Right renal pelvis (tissue), 4 donors: ENCODE measurements at regions not wholly inside any gene's neighbourhood (a gene's known extent, or its start where the extent isn't known, plus 50 kb on each side); places are given as distances from the start of the nearest gene placed in this dataset.
"Not testable (repeated sequence)": the region's sequence is repeated elsewhere in the genome, so short reads cannot be mapped to it uniquely, and the experiment has no call there.

Source experiments
- DNase-seq, 4 donors: peaks; one replicate each; pipeline ENCODE4 v3.0.0-alpha.2; 2013; ENCODE audit warnings: low read depth in 4 of 4, low spot score in 3 of 4, missing footprints in 1 of 4

DNA sequence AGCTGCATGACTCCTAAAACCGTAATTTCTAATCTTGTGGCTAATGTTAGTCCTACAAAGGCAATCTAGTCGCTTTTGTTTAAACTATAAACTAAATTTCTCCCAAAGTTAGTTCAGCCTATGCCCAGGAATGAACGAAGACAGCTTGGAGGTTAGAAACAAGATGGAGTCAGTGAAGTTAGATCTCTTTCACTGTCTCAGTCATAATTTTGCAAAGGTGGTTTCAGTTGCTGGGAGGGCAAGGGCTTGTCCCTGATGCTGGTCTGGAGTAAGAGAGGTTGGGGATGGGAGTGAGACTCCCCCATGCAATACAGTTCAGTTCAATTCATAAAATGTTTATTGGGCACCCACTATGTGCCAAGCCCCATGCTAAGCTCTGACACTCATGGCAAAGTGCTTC, 362.1 kb downstream of the TYW1 start:
- not testable (repeated sequence) for DNase-seq

DNA sequence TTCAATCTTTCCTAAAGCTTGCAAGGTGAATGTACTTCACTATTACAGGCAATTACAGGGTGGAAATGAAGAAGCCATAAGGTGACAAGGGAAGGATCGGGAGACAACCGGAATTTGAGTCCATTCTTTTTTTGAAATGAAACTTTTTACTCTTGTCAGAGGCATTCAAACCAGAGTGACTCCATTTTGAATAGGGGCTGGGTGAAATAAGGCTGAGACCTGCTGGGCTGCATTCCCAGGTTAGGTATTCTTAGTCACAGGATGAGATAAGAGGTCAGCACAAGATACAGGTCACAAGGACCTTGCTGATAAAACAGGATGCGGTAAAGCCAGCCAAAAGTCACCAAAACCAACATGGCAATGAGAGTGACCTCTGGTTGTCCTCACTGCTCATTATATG, 363.3 kb downstream of the TYW1 start:
- DNase-seq = no peak

DNA sequence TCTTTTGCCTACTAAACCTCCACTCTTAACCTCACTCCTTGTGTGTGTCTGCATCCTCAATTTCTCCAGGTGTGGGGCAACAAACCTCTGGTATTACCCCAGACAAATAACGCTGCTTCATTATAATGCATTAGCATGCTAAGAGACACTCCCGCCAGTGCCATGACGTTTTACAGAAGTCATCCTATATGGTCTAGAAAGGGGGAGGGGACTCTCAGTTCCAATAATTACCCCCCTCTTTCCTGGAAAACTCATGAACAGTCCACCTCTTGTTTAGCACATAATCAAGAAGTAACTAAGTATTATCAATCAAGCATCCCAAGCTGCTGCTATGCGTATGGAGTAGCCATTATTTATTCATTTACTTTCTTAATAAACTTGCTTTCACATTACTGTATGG, 364.5 kb downstream of the TYW1 start:
- no peak for DNase-seq

DNA sequence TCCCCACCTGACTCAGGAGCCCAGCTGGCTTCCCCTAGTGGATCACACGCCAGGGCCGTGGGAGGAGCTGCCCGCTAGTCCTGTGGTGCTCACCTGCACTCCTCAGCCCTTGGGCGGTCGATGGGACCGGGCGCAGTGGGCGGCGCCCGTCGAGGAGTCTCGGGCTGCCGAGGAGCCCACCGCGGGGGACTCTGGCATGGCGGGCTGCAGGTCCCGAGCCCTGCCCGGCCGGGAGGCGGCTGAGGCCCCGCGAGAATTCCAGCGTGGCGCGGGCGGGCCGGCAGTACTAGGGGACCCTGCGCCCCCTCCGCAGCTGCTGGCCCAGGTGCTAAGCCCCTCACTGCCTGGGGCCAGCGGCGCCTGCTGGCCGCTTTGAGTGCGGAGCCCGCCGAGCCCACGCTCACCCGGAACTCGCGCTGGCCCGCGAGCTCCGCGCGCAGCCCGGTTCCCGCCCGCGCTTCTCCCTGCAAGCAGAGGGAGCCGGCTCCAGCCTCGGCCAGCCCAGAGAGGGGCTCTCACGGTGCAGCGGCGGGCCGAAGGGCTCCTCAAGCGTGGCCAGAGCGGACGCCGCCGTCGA, 367.9 kb downstream of the TYW1 start:
- no peak for DNase-seq

- peak; percentile 60 to 75 (median 70) for DNase-seq
Measured at GRCh38 chr7:67371429-67372305, 375.0 kb downstream of the TYW1 start.

GRCh38 chr7:67373389-67373788, 376.8 kb downstream of the TYW1 start:
- DNase-seq = not testable (repeated sequence)

- DNase-seq = no peak
Measured at GRCh38 chr7:67375427-67375826, 378.8 kb downstream of the TYW1 start.

DNA sequence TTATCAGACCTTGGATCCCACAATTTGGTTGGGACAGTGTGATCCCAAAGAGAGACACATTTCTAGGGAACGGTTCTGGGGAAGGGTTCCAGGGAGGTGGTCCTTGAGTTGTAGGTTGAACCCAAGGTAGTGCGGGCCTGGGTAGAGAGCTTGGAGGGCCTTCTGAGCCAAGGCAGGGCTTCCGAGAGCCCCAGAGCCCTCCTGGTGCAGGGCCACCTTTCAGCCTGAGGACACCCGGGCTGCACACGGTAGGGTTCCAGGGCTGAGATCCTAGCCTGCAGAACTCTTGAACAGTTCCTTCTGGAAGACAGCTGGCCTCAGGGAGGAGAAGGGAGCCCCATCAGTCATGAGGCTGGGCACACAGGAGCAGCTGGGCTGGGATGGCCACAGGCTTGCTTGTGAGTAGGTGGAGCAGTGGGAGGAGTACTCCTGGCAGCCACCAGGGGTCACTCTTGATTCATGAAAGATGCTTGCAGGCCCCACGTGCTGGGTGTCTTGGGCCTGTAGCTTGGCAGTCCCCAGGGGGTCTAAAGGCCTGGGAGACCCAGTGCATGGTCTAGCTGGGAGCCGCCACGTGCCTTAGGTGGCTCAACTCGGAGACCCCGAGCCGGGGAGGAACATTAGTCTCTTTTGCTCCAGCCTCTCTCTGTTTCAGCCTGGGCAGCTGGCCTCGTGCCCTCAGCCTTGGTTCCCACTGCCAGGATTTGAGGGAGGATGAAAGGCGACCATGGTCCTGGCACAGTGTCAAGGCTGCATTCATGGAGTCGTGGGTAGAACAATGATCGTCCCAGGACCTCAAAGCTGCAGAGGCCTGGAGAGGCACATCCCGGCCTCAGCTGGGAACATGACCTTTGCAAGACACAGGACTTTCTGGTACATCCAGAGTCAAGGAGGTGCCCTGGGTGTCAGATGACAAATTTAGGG, 381.6 kb downstream of the TYW1 start:
- DNase-seq = peak; percentile 61 to 67 (median 63)

DNA sequence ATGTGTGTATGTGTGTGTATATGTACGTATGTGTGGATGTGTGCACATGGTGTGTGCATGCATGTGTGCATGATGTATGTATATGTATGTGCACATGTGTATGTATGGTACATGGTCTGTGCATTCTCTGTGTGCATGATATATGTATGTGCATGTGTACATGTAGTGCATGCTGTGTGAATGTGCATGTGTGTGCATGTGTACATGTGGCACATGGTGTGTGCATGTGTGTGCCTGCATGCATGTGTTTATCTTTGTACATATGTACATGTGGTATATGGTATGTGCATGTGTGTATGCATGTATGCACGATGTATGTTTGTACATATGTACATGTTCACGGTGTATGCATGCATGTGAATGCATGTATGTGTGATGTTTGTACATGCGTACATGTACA, 383.7 kb downstream of the TYW1 start:
- no peak for DNase-seq

DNA sequence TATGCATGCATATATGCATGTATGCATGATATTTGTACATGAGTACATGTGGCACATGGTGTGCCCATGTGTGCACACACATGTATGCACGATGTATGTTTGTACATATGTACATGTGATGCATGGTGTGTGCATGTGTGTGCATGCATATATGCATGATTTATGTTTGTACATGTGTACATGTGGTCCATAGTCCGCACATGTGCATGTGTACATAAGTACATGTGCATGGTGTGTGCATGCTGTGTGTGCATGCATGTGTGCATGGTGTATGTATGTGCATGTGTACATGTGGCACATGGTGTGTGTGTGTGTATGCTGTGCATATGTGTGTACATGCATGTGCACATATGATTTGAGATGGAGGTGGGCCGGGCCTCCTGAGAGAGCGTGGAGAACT, 384.2 kb downstream of the TYW1 start:
- DNase-seq = no peak

DNA sequence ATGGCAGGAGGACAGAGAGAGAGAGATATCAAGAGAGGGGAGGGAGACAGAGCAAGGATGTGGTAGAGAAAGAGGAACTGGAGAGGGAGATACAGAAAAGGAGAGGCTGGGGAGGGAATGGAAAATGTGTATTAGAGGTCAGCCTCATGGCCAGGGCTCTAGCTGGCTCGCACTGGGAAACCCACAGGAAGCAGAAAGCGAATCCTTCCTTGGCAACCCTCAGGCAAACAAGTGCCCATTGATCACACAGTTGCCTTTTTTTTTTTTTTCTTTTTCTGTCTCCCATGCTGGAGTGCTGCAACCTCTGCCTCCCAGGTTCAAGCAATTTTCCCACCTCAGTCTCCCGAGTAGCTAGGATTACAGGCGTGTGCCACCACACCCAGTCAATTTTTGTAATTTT, 391.2 kb downstream of the TYW1 start:
- DNase-seq = no peak

GRCh38 chr7:67391168-67391567, 394.5 kb downstream of the TYW1 start:
- no peak for DNase-seq

DNA sequence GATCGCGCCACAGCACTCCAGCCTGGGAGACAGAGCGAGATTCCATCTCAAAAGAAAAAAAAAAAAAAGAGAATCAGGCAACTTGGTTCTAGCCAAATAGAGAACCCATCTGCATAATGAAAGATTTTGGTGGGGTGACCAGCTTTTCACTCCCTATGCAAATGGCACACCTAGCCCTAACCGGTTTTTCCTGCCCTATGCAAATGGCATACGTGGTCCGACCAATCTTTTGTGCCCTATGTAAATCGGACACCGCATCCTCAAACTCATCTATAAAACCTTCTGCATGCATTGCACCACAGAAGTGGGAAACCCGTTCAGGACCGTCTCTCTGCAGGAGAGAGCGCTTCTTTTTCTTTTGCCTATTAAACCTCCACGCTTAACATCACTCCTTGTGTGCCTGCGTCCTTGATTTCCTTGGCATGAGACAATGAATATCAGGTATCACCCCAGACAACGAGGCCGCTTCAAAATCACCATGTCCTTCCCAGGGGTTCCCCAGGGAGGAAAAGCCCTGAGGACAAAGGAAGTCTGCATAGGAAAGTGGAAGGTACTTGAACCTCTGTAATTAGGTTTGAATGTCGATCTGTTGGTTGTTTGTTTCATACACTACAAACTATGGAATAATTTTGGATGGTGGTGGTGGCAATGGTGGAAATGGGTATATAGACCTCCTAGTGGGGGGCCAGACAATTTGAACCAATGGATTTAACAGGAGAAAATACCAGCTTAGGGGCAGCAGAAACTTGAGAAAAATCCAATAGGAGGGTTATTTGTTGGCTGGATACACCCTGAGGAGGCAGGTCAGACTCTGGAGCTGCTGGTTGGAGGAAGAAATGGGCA, 396.2 kb downstream of the TYW1 start:
- no peak for DNase-seq

DNA sequence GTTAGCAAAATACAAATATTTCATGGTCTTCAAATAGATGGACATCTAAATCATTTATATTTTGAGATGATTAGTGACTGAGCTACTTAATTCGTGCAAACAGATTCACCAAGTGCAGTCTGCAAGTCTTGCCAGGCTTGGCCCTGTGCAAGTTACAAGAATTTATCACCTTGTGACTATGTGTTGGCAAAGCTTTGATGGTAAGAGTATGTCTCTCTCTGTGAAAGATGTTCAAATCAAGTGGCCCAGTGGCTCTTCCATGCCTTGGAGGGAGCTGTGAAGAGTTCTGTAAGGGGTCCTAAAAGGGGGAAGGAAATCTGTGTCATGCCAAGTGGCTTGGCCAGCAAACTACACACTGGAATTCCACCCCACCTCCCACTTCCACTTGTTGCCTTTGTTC, 397.3 kb downstream of the TYW1 start:
- DNase-seq = no peak

GRCh38 chr7:67398916-67399315, 402.3 kb downstream of the TYW1 start:
- no peak for DNase-seq

DNA sequence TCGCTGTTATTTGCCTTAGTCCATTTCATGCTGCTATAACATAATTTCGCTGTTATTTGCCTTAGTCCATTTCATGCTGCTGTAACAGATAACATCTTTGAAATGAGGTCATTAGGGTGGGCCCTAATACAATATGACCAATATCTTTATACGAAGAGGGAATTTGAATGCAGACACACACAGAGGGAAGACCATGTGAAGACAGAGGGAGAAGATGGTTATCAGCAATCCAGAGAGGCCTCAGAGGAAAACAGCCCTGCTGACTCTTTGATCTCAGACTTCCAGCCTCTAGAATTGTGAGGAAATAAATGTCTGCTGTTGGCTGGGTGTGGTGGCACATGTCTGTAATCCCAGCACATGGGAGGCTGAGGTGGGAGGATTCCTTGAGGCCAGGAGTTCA, 404.9 kb downstream of the TYW1 start:
- DNase-seq = no peak

GRCh38 chr7:67402280-67402679, 405.6 kb downstream of the TYW1 start:
- DNase-seq = no peak

DNA sequence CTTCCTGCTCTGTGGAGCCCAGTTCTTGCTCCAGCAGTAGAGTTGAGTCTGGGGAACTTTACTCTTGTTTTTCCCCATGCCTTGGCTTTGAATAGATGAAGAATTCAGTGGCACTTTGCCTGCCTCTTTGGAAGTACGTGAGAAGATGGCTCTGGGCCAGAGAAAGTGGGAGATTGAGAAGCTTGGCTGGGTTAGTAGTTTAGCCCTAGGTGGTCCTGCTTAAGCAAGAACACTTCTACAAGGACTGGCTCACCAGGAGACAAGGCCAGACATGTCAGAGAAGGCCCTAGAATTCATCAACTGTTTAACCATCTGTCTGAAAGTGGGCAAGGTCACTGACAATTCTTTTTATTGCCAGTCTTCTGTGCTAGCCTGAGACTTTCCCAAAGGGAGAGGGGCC, 410.3 kb downstream of the TYW1 start:
- no peak for DNase-seq

- DNase-seq = no peak
Measured at GRCh38 chr7:67407392-67408071, 410.9 kb downstream of the TYW1 start.

GRCh38 chr7:67408109-67408508, 411.5 kb downstream of the TYW1 start:
- DNase-seq = no peak
